ENCODE measurements at regions not wholly inside any gene's neighbourhood (a gene's known extent, or its start where the extent isn't known, plus 50 kb on each side); places are given as distances from the start of the nearest gene placed in this dataset.

DNA sequence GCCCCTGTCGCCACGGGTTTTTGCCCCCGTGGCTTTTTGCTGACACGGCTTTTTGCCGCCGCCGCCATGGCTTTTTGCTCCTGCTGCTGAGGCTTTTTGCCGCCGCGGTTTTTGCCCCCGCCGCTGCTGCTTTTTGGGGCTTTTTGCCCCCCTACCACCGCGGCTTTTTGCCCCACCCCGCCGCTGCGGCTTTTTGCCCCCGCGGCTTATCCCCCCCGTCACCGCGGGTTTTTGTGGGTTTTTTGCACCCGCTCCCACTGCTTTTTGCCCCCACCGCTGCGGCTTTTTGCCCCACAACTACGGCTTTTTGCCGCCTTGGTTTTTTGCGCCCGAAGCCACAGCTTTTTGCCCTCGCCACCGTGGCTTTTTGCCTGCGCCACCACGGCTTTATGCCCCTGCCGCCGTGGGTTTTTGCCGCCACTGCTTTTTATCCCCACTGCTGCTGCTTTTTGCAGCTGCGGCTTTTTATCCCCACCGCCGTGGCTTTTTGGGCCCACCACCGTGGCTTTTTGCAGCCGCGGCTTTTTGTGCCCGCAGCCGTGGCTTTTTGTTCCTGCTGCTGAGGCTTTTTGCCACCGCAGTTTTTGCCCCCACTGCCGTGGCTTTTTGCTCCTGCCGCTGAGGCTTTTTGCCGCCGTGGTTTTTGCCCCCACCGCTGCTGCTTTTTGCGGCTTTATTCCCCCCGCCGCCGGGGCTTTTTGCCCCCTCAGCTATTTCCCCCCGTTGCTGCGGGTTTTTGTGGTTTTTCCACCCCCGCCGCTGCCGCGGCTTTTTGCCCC, 2798.0 kb upstream of the TEKT4 start:
- TF ChIP-seq CTCF (IDR thresholded peaks at IDR 0.05), result no peak
- TF ChIP-seq POLR2A (IDR thresholded peaks at IDR 0.05; ENCODE audit: low read length), result no peak
- TF ChIP-seq RAD21 (conservative IDR thresholded peaks at IDR 0.05 in 1 of 2, IDR thresholded peaks at IDR 0.05 in 1 of 2), result no peak
- TF ChIP-seq, protein P1, sequence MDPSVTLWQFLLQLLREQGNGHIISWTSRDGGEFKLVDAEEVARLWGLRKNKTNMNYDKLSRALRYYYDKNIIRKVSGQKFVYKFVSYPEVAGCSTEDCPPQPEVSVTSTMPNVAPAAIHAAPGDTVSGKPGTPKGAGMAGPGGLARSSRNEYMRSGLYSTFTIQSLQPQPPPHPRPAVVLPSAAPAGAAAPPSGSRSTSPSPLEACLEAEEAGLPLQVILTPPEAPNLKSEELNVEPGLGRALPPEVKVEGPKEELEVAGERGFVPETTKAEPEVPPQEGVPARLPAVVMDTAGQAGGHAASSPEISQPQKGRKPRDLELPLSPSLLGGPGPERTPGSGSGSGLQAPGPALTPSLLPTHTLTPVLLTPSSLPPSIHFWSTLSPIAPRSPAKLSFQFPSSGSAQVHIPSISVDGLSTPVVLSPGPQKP (IDR thresholded peaks at IDR 0.05; ENCODE audit: low read depth, low read length), result no peak

Data from A549 (cell line).